Fibroblast of peridontal ligament (primary cell): ENCODE measurements at regions not wholly inside any gene's neighbourhood (a gene's known extent, or its start where the extent isn't known, plus 50 kb on each side); places are given as distances from the start of the nearest gene placed in this dataset.
A peak's percentile ranks its signal among the peaks of the same experiment; 100 is the strongest.

Source experiments
- DNase-seq: peaks from one replicate; pipeline ENCODE4 v3.0.0-alpha.2; 2010; ENCODE audit errors: extremely low read depth

GRCh38 chr10:47053081-47053798 is 142.0 kb downstream of the PTPN20 start:
- DNase-seq = no peak

DNA sequence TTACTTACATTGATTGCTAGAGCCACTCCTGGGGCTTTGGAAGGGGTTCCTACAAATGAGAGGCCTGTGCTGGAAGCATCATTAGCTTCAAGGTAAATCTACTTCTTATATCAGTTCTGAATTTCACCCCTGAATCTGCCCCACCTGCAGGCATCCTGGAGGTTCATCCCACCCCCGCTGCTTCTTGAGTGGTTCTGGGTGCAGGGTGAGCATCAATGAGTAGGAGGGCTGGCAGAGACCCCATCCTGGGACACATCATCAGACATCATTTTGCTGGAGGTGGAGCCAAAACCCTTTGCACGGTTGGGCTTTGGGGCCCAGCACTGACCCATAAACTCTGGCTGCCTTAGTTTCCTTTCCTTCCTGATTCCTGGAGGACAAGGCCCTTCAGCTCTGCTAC is 143.7 kb downstream of the PTPN20 start:
- no peak for DNase-seq

DNA sequence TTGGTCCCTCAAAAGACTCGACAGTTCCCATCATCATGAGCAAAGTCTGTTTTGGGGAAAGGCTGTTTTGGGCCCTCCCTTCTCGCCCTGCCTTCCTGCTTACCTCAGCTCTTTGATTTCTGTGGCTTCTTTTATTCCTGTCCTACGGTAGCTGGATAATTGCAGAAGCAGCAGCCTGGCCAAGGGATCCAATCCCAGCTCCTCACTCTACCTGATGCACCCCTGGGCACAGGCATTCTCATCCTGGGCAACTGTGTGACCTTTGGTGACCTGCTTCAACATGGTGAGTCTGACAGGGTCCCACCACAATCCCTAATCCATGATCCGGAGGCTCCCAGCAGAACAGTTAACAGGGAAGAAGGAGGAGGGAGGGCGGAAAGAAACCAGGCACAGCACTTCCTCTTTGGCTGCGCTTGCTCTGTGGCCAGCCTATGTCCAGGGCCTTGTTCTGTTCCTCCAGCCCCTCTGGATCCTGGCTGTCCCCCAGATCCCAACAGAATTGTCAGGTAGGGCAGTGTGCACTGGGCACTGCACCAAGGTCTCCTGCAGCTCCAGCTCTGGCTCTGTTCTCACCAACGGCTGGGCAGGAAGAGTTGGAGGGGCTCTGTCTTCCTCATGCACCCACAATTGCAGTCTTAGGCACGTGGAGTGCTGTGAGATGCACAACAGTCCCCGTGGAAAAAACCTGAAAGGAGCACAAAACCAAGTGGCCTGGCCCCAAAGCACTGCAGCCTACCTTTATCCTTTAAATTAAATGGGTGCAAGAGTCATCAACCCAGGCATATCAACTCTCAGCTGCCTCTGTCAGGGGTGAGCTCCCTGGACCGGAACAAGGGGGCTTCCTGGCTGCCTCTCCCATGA is 144.4 kb downstream of the PTPN20 start:
- no peak for DNase-seq

- no peak for DNase-seq
These were observed 145.0 kb downstream of the PTPN20 start for GRCh38 chr10:47056247-47056510.

- no peak for DNase-seq
These were observed 146.2 kb downstream of the PTPN20 start for GRCh38 chr10:47057471-47057870.

DNA sequence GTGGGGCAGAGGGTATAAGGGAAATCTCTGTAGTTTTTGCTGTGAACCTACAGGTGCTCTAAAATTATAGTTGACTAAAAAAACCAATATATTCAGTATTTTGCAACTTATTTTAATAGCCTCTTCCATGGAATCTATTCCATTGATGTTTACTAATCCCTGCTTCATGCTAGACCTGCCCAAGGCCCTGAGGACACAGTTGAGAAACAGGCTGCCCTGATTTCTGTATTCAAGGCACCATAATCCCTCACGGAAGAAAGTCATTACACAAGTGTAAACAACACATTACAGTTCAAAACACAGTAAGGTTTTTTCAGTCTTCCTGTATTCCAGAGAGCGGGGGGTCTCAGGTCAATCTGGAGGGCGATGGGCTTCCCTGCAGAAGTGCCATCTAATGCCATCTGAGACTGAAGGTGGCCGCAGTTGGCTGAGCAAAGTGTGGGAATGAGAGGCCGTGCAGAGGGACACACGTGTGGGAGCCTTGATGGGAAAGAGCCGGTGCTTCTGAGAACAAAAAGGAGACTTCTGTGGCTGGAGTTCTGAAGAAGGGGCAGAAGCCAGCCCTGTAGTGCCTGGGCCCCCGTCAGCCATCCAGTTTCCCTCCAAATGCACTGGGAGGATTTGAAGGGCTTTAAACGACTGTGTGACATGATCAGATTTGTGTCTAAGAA is 146.9 kb downstream of the PTPN20 start:
- no peak for DNase-seq

DNA sequence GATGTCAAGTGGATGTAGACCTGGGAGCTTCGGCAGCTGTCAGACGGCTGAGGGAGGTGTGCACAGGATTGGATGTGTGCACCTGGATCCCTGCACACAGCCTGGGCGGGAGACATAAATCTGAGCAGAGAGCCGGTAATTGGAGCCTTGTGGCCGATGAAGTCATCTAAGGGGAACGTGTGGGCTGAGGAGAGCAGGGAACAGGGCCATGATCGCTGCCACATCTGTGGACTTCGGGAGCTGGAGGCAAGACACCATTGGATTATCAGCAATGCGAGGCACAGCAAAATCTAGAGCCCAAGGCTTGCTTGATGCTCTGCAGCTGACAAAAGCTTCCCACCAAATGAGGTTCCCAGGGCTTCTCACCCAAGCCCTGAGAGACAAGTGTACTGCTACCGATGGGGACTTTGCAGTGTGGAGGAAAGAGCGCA is 147.7 kb downstream of the PTPN20 start:
- no peak for DNase-seq

DNA sequence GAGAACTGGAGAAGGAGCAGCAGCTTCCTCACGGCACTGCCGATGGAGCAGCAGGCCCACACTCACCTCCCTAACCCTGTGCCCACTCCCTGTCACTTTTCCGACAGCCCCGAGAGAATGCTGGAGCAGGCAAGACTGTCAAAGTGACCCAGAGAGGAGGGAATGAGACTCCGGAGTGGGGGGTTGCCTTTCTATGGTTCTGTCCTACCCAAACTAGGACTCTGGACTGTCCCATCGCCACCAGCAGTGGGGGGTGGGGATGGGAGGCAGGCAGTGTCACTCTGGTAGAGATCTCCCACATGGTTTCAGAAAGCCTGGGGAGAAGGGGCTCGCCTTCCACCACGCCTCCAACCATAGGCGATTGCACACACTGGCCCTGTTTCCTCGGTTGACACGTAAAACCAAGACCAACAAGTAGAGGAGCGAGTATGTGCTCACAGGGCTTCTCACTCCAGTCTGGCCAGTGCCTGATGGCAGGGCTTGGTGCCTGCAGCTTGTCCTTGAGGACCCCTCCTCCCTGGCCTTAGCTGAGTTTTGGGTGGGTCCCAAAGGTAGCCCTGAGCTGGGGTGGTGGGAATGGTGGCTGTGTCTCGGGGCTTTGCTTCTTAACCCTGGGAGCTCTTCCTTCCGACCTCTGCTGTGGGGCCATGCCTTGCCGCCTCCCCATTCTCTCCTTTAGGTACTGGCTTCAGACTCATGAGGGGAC is 148.5 kb downstream of the PTPN20 start:
- DNase-seq = no peak

GRCh38 chr10:47060356-47060755 is 149.1 kb downstream of the PTPN20 start:
- DNase-seq = no peak

- DNase-seq = no peak
These were observed 149.8 kb downstream of the PTPN20 start for GRCh38 chr10:47060993-47061500.

DNA sequence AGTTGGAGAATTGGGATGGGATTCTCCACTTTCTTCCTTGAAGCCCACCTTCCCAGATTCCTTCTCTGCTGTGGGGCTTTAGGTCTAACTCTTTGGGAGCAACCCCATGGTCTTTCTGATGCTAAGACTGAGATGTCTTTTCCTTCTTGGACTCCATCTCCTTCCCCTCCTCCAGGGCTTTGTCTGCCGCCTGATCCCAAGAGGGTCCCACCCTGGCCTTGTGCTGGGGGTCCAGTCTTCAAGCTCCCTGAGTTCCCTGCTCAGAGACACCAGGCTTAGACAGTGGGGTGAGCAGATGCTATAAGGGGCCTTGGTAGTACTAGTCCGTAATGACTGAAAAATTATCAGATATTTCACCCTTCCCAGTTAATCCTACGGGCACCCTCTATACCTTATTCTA is 150.5 kb downstream of the PTPN20 start:
- DNase-seq = no peak

- peak; percentile 47 for DNase-seq
These were observed 151.4 kb downstream of the PTPN20 start for GRCh38 chr10:47062441-47063200.

- no peak for DNase-seq
These were observed 152.6 kb downstream of the PTPN20 start for GRCh38 chr10:47063858-47064257.

GRCh38 chr10:47065903-47066302 is 154.7 kb downstream of the PTPN20 start:
- no peak for DNase-seq

DNA sequence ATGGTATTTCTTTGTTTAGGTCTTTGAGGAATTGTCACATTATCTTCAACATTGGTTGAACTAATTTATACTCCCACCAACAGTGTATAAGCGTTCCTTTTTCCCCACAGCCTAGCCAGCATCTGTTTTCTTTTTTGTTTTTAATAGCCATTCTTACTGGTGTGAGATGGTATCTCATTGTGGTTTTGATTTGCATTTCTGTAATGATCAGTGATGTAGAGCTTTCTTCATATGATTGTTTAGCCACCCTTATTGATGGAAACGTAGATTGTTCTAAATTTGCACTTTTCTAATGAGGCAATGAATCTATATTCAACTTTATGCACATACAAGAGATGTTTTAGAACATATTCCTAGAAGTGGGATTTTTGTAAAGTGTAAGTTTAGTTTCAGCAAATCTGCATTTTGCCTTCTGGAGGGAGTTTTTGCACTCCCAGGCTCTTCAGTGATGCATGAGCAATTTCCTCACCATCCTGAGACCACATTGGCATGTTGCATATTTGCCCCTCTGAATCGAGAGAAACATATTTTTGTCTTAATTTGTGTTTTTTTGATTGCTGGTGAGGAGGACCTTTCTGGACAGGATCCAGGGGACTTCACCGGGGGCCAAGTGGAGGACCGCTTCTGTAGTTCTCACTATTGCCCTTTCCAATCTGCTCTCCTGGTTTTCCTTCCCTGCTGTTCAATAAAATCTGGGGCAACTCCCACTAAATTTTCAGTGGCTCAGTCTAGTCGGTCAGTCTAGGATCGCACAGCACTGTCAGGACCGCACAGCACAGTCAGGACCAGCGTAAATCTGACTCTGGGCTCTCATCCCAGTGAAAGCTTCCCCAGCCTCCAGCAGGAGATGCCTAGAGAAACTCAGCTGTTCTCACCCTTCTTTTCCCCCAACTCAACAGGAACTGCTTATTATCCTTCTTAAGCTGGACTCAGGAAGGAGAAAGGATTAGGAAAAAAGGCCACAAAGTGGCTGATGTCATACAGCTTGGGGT is 157.0 kb downstream of the PTPN20 start:
- DNase-seq = no peak

- no peak for DNase-seq
These were observed 159.3 kb downstream of the PTPN20 start for GRCh38 chr10:47070541-47070940.

- no peak for DNase-seq
These were observed 160.7 kb downstream of the PTPN20 start for GRCh38 chr10:47071891-47072290.

- DNase-seq = no peak
These were observed 162.7 kb downstream of the PTPN20 start for GRCh38 chr10:47073967-47074366.

DNA sequence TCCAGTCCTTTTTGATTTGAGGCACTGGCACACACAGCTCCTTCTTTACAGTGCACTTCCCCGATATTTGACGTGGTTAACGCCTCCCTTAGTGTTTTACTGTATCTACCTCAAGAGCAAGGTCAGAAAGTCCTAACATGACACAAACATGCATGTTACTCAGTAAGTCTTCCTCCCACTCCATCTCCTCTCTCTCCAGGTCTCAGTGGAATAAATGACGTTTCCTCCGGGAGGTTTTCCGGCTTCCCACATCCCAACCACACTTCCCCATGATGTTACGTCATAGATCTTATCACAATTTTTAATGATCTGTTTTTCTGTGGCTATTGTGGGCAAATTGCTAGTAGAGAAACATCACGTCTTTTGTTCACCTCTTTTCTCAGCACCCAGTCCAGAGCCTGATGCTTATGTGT is 165.7 kb downstream of the PTPN20 start:
- no peak for DNase-seq

- DNase-seq = no peak
These were observed 166.2 kb downstream of the PTPN20 start for GRCh38 chr10:47077386-47077785.
